ENCODE measurements at regions not wholly inside any gene's neighbourhood (a gene's known extent, or its start where the extent isn't known, plus 50 kb on each side); places are given as distances from the start of the nearest gene placed in this dataset.
"Not testable (repeated sequence)": the region's sequence is repeated elsewhere in the genome, so short reads cannot be mapped to it uniquely, and the experiment has no call there.

- no peak for DNase-seq (ENCODE audit: low spot score)
These were observed 195.6 kb downstream of the FAM43A start for GRCh38 chr3:194880940-194881925.

GRCh38 chr3:194884649-194885315 is 199.1 kb downstream of the FAM43A start:
- no peak for DNase-seq (ENCODE audit: low spot score)

DNA sequence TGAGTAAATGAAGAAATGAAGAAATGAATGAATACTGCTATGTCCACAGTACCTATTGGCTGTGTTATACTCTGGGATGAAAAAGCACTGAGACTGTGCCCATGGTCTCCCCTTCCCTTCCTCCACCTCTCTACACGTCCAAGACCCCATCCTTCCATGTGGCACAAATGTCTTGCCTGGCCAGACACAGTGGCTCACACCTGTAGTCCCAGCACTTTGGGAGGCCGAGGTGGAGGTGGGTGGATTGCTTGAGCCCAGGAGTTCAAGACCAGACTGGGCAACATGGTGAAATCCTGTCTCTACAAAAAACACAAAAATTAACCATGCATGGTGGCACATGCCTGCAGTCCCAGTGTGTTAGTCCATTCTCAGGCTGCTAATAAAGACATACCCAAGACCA is 200.1 kb downstream of the FAM43A start:
- DNase-seq (ENCODE audit: low spot score): no peak

GRCh38 chr3:194886836-194887235 is 201.2 kb downstream of the FAM43A start:
- no peak for DNase-seq (ENCODE audit: low spot score)

- DNase-seq (ENCODE audit: low spot score): not testable (repeated sequence)
These were observed 202.4 kb downstream of the FAM43A start for GRCh38 chr3:194888062-194888461.

DNA sequence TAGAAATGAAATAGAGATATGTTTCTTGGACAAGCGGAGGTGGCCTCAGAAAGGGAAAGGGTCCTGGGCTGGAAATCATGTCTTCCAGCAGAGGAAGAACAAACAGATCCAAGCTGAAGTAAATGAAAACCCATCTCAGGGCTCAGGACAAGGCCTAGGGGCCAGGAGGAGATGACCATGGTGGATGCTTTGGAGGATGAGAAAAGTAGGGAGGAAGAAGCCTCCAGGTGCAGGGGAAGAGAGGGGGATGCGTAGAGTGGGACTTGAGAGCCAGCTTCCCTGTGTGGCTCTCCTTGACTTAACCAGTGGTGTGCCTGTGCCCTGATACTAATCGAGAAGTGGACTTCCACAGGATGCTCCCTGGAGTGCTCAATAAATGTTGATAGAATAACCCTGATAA is 203.2 kb downstream of the FAM43A start:
- DNase-seq (ENCODE audit: low spot score): no peak

GRCh38 chr3:194890091-194890490 is 204.4 kb downstream of the FAM43A start:
- no peak for DNase-seq (ENCODE audit: low spot score)

GRCh38 chr3:194893121-194893987 is 207.7 kb downstream of the FAM43A start:
- no peak for DNase-seq (ENCODE audit: low spot score)

- no peak for DNase-seq (ENCODE audit: low spot score)
These were observed 208.9 kb downstream of the FAM43A start for GRCh38 chr3:194894538-194894937.

DNA sequence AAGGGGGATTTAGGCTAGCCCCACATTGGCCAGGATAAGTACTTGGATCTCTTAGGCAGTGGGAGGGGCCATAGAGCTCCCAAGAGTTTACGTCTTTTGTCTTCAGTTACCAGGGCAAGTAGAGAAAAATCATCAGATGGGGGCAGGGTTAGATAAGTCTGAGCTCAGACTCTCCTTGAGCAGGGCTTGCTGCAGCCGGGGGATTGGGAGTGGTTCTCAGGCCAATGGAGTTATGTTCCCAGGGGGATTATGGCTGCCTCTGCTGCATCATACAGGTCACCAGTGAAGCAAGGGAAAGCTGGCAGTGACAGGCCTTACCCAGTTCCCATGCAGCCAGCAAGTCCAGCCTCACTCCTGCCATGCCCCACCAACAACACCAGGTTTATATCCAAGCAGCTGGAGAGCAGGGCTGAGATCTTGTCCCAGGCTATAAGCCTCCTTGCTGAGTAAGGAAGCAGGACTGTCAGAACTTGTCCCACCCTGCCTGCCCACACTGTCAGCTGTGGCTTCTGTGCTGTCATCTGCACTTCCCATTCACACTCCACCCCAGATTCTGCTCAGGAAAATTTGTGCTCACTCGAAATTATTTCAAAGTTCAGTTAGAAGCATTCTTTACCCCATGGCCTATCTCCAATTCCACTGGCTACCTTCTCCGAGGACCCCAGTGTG is 215.3 kb downstream of the FAM43A start:
- DNase-seq (ENCODE audit: low spot score): no peak

GRCh38 chr3:194903447-194903846 is 217.8 kb downstream of the FAM43A start:
- DNase-seq (ENCODE audit: low spot score): not testable (repeated sequence)

DNA sequence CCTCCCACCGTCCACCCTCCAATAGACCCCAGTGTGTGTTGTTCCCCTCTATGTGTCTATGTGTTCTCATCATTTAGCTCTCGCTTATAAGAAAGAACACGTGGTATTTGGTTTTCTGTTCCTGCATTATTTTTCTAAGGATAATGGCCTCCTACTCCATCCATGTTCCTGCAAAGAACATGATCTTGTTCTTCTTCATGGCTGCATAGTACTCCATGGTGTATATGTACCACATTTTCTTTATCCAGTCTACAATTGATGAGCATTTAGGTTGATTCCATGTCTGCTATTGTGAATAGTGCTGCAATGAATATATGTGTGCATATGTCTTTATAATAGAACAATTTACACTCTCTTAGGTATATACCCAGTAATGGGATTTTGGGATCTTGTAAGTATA is 219.3 kb downstream of the FAM43A start:
- not testable (repeated sequence) for DNase-seq (ENCODE audit: low spot score)

DNA sequence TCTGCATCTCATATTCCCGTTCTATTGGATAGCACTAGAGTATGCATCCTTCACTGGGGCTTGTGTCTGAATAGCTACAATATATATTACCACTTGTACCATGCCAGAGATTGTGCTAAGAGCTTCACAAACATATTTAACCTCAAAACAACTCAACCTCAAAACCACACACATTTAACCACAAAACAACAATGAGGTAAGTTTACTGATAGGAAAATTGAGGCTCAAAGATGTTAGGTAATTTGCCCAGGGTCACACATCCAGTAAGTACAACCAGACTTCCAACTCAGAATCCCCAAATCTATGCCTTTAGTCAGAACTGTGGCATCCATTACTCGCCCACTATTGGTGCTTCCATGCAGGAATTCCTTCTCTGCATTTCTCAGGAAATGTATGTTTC is 220.0 kb downstream of the FAM43A start:
- peak; percentile 22 for DNase-seq (ENCODE audit: low spot score)

DNA sequence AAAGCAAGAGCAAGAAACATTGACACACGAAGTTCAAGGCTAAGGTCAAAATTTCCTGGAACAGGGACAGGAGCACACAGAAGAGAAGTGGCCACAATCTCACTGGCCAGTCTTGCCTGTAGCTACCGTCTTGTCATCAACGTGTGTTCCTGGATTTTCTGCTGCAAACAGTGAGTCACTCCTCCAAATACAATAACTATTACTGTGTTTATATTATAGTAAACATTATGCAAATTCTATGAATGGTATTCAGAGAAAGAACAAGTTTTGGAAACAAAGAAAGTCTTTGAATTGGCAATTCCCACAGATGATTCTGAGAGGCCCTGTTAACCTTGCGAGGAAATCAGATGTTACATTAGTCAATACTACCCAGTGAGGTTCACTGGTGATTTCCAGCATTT is 220.5 kb downstream of the FAM43A start:
- DNase-seq (ENCODE audit: low spot score): no peak

DNA sequence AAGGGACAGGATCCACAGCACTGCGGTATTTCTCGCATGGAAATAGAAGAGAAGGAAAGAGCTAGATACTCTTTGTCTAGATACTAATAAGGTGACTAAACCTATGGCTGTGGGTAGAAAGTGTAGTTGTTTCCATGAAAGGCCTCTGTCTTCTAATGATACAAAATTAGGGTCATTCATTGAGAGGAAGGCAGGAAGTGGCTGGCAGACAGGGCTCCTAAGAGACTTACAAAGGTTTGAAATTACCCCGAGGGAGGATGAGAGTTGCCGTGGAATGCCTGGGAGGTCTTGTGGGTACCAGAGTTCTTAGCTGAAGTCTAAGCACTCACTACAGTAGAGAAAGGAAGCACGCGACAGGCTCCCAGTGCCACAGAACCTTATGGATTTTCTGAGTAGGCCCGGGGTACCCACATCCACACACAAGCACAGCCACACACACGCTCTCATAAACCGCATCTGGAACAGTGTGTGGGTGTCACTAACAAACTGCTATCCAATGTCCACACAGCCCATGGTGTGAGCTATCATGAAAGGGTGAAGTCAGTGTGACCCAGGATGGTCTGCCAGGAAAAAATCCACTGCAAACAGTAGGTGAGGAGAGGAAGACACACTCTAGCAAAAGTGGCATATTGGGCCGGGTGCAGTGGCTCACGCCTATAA is 221.4 kb downstream of the FAM43A start:
- DNase-seq (ENCODE audit: low spot score): no peak

DNA sequence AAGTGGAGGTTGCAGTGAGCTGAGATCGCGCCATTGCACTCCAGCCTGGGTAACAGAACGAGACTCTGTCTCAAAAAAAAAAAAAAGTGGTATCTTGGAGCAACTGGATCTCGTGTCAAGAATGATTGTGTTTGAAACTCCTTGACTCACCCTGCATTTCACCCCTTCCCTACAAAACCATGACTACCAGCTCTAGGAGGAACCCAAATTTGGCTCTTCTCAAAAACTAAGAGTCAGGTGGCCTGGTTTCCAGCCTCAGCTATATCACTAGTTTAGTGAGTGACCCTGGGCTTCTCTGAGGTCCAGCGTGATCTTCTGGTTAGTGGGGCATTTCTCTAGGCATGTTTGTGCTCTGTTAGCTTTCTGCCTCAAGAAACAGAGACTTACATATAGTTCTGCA is 222.1 kb downstream of the FAM43A start:
- no peak for DNase-seq (ENCODE audit: low spot score)

DNA sequence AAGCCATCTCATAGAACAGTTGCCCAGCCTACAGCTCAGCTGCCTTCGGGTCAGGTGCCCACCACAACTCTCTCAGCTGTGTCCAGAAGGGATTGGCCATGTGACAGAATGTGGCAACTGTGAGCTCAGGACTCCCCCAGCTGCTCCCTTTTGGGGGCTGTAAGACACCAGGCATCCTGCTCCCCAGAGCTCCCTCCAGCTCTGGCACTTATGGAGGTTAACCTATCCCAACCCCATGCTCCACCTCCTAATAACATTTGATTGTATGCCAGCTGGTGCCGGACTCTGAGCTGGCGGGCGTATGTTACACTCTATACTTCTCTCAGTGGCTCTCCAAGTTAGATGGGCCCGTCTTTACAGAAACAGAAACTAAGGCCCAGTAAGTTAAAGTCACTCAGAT is 222.8 kb downstream of the FAM43A start:
- DNase-seq (ENCODE audit: low spot score): no peak

DNA sequence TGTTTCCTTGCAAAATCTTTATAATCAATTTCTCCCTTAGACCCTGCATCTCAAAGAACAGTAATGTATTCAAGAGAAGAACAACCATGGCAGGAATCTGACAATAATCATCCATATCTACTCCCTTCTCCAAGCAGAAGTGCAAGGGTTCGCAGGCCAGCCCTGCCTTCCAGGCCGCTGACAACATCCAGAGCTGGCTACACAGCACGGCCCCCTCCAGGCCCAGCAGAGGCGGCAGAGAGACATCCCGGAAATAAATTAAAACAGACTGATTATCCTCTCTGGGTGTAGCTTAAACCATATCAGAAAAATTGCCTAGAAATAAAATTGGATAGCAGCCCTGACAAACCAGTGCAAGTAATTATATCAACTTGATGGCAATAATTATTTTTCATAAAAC is 223.3 kb downstream of the FAM43A start:
- no peak for DNase-seq (ENCODE audit: low spot score)

- no peak for DNase-seq (ENCODE audit: low spot score)
These were observed 224.8 kb downstream of the FAM43A start for GRCh38 chr3:194910414-194910984.

GRCh38 chr3:194913316-194913715 is 227.6 kb downstream of the FAM43A start:
- no peak for DNase-seq (ENCODE audit: low spot score)

DNA sequence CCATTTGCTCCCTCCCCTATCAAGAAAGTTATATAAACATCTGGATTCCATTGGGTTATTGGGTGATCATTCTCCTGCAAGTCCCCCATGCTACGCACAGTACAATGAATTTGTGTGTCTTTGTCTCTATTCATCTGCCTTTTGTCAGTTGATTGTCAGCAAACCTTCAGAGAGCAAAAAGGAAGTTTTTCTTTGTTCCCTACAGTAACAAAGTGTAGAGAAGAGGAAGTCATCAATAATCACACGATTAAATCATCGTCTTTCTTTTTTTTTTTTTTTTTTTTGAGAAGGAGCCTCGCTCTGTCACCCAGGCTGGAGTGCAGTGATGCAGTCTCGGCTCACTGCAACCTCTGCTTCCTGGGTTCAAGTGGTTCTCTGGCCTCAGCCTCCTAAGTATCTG is 239.2 kb downstream of the FAM43A start:
- DNase-seq (ENCODE audit: low spot score): not testable (repeated sequence)
